Tibial nerve (tissue), 4 donors: ENCODE measurements at regions not wholly inside any gene's neighbourhood (a gene's known extent, or its start where the extent isn't known, plus 50 kb on each side); places are given as distances from the start of the nearest gene placed in this dataset.

Experiments
- DNase-seq, 2 donors: peaks; one replicate each; pipeline ENCODE4 v3.0.0-alpha.2; 2019; ENCODE audit warnings: low spot score in 2 of 2
- H3K27ac ChIP-seq, 4 donors: fragments of 200-600 bp; sonication (generic) in 3 of 4; one replicate each; pipeline ENCODE4 v1.5.1; 2017 to 2019; ENCODE audit warnings: mild to moderate bottlenecking in 1 of 4
- H3K27me3 ChIP-seq, 2 donors: fragments of 200-600 bp; sonication (generic) in 1 of 2; one replicate each; pipeline versions ENCODE4 v1.5.1 to v1.6.0; 2017 to 2019
- H3K36me3 ChIP-seq, 3 donors: fragments of 200-600 bp; sonication (generic); one replicate each; pipeline ENCODE4 v1.5.1; 2018 to 2019
- H3K4me1 ChIP-seq, 4 donors: fragments of 200-600 bp; sonication (generic) in 3 of 4; one replicate each; pipeline ENCODE4 v1.5.1; 2017 to 2019
- H3K4me3 ChIP-seq, 4 donors: fragments of 200-600 bp; sonication (generic) in 3 of 4; one replicate each; pipeline ENCODE4 v1.5.1; 2017 to 2019; ENCODE audit warnings: mild to moderate bottlenecking in 1 of 4, moderate library complexity in 1 of 4
- H3K9me3 ChIP-seq, 4 donors: fragments of 200-600 bp; sonication (generic) in 3 of 4; one replicate each; pipeline ENCODE4 v1.5.1; 2017 to 2019
- CTCF ChIP-seq, 5 experiments: fragments of 200-600 bp in 3 of 5; fragments of 450-650 bp in 2 of 5; sonication (generic) in 3 of 5; IDR thresholded peaks; one replicate each; pipeline ENCODE4 v1.5.1; 2016 to 2019; ENCODE audit warnings: antibody characterized with exemption in 5 of 5, mild to moderate bottlenecking in 3 of 5, moderate library complexity in 2 of 5
- EP300 ChIP-seq, 2 donors: sonication (generic); formaldehyde crosslinking; IDR thresholded peaks; one replicate each; pipeline ENCODE4 v1.6.1; 2017; ENCODE audit warnings: antibody characterized with exemption in 2 of 2, mild to moderate bottlenecking in 1 of 2
- POLR2A ChIP-seq, 2 donors: fragments of 450-650 bp; IDR thresholded peaks; one replicate each; pipeline ENCODE4 v1.6.1; 2017; ENCODE audit warnings: antibody characterized with exemption in 2 of 2, mild to moderate bottlenecking in 2 of 2, moderate library complexity in 2 of 2
- WGBS, 2 donors: methylation state at CpG; one replicate each; pipeline ENCODE4 v1.1.5; 2018; 5-methylcytosine and 5-hydroxymethylcytosine counted together

GRCh38 chr13:109685203-109685602, 101.2 kb downstream of the IRS2 start:
- H3K27ac ChIP-seq, result no peak overlapping the region
- DNase-seq, result no peak
- H3K4me3 ChIP-seq, result no peak overlapping the region
- no peak for TF ChIP-seq EP300 (IDR thresholded peaks at IDR 0.05)
- no peak for TF ChIP-seq CTCF (IDR thresholded peaks at IDR 0.05)
- TF ChIP-seq POLR2A (IDR thresholded peaks at IDR 0.05), result no peak
- no peaks in the 10 kb centered on the region for H3K36me3 ChIP-seq
- H3K9me3 ChIP-seq, result no peaks in the 10 kb centered on the region
- 67 to 70% methylated on average over 9 of the region's 9 CpGs for WGBS, 2 donors
- no peaks in the 10 kb centered on the region for H3K27me3 ChIP-seq
- peaks cover 0 to 9% (median 0%) of the 10 kb centered on the region in 4 donors for H3K4me1 ChIP-seq

- H3K36me3 ChIP-seq, result no peaks in the 10 kb centered on the region
- H3K27ac ChIP-seq, result no peak overlapping the region
- no peak for TF ChIP-seq EP300 (IDR thresholded peaks at IDR 0.05)
- no peak for TF ChIP-seq CTCF (IDR thresholded peaks at IDR 0.05)
- TF ChIP-seq POLR2A (IDR thresholded peaks at IDR 0.05), result no peak
- peaks cover 0 to 9% (median 0%) of the 10 kb centered on the region in 4 donors for H3K4me1 ChIP-seq
- DNase-seq, result peak in 1 of 2 donors; percentile 31
- H3K27me3 ChIP-seq, result no peaks in the 10 kb centered on the region
- no peak overlapping the region for H3K4me3 ChIP-seq
- WGBS, 2 donors, result 58 to 60% methylated on average over 9 of the region's 9 CpGs
- H3K9me3 ChIP-seq, result no peaks in the 10 kb centered on the region
Measured at GRCh38 chr13:109684824-109685202, 101.6 kb downstream of the IRS2 start.

GRCh38 chr13:109684084-109684823, 102.1 kb downstream of the IRS2 start:
- H3K27me3 ChIP-seq, result no peaks in the 10 kb centered on the region
- no peak for DNase-seq
- H3K9me3 ChIP-seq, result no peaks in the 10 kb centered on the region
- H3K27ac ChIP-seq, result no peak overlapping the region
- peaks cover 0 to 9% (median 0%) of the 10 kb centered on the region in 4 donors for H3K4me1 ChIP-seq
- no peak overlapping the region for H3K4me3 ChIP-seq
- TF ChIP-seq EP300 (IDR thresholded peaks at IDR 0.05) (no peak), CTCF (IDR thresholded peaks at IDR 0.05) (no peak), POLR2A (IDR thresholded peaks at IDR 0.05) (no peak)
- WGBS, 2 donors, result 76 to 80% methylated on average over 7 of the region's 7 CpGs
- no peaks in the 10 kb centered on the region for H3K36me3 ChIP-seq

- H3K4me3 ChIP-seq, result no peak overlapping the region
- WGBS, 2 donors, result 85 to 87% methylated on average over 8 of the region's 8 CpGs
Measured at GRCh38 chr13:109682534-109683244, 103.7 kb downstream of the IRS2 start.

More at GRCh38 chr13:109682534-109683244, 103.7 kb downstream of the IRS2 start:
- no peaks in the 10 kb centered on the region for H3K27me3 ChIP-seq
- no peaks in the 10 kb centered on the region for H3K9me3 ChIP-seq
- no peak overlapping the region for H3K27ac ChIP-seq
- no peaks in the 10 kb centered on the region for H3K36me3 ChIP-seq
- TF ChIP-seq EP300 (IDR thresholded peaks at IDR 0.05) (no peak), CTCF (IDR thresholded peaks at IDR 0.05) (no peak), POLR2A (IDR thresholded peaks at IDR 0.05) (no peak)
- DNase-seq, result no peak
- H3K4me1 ChIP-seq, result peaks cover 0 to 9% (median 0%) of the 10 kb centered on the region in 4 donors
